GM19240 (cell line): ENCODE measurements at regions not wholly inside any gene's neighbourhood (a gene's known extent, or its start where the extent isn't known, plus 50 kb on each side); places are given as distances from the start of the nearest gene placed in this dataset.
"Not testable (repeated sequence)": the region's sequence is repeated elsewhere in the genome, so short reads cannot be mapped to it uniquely, and the experiment has no call there.

Experiments used
- DNase-seq: peaks from one replicate; pipeline ENCODE4 v3.0.0; 2011; ENCODE audit warnings: low spot score; ENCODE audit not compliant: insufficient read length

DNA sequence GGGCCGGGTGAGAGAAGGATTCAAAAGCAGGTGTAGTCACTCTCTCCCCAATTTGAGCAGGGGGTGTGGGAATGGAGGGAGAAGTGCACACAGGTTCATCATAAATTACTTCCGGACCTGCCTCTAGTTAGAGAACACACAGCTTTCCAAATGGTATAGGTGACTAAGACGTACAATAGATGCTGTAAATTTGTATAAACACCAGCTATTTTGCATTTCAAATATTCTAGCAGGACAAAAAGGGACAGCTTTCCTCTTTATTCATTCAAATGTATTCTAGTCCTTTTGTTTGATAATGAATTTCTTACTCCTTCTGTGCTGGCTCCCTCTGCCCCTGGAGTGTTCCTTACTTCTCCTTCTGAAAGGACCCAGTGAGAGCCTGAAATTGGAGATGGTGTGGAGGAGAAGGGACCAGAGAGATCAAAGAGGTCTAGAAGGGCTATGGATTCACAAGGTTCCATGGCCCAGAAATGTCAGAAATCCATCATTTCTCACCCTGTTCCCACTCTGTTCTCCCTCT is 53.2 kb upstream of the SH3BP4 start:
- no peak for DNase-seq

DNA sequence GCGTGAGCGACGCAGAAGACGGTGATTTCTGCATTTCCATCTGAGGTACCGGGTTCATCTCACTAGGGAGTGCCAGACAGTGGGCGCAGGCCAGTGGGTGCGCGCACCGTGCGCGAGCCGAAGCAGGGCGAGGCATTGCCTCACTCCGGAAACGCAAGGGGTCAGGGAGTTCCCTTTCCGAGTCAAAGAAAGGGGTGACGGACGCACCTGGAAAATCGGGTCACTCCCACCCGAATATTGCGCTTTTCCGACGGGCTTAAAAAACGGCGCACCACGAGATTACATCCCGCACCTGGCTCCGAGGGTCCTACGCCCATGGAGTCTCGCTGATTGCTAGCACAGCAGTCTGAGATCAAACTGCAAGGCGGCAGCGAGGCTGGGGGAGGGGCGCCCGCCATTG is 63.4 kb upstream of the SH3BP4 start:
- not testable (repeated sequence) for DNase-seq

DNA sequence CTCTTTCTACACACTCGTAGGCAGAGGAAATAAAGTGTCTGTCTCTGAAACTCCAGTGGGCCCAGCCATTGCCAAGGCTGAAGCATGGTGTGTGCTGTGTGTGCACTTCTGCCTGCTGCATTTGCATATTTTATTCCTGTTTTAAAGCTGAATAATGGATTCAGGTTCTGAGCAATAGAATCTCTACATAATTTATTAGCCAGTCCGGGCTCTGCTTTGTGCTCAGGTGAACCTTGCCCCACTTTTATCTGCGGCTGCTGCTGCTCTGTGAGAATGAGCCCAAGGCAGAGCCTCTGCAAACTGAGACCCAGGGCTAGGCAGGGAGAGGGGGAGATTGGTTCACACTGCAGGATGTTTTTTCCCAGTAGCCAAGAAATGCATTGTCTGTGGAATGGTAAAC is 64.6 kb upstream of the SH3BP4 start:
- DNase-seq = no peak

DNA sequence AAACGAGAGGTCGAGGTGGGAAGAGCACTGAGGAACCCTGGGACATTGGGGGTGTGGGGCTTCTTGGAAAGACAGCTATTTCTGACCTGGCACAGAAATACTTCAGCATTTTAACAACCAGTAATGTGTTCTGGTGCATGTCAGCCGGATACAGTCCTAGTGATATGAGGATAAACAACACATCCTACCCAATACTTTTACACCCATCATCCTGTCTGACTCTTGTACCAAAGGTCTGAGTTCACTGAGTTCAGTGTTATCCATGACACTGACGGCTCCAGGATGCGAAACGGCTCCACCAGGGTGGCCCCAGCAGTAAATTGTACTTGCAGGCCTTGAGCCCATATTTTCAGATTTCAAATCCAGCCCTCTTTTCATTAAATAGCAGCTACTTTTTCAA is 65.9 kb upstream of the SH3BP4 start:
- DNase-seq = no peak

DNA sequence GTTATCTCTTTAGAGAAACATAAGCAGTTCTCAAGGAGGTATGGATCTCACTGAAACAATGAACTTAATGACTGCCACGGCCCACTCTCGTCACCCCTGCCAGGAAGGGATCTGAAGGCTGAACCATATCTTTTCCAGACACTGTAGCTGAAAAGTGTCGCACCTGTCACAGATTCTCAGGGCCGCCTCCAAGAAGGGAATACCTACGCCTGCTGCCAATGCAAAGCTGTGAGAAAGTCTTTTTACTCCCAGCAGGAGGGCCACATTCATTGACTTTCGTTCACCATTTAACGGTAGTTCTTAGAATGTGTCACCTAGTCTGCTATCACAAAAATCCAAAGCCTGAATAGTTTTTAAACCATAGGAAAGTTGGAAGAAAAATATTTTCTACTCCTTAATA is 66.7 kb upstream of the SH3BP4 start:
- no peak for DNase-seq

DNA sequence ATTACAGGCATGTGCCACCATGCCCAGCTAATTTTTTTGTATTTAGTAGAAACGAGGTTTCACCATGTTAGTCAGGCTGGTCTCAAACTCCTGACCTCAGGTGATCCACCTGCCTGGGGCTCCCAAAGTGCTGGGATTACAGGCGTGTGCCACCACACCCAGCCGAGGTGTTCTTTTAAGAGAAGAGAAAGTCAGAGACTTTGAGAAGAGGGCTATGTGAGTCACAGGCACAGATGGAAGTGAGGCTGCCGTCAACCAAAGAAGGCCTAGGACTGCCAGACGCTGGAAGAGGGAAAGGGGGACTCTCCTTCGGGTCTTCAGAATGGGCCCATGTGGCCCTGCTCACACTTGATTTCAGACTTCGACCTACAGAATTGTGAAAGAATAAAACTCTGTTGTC is 67.2 kb upstream of the SH3BP4 start:
- DNase-seq = no peak

DNA sequence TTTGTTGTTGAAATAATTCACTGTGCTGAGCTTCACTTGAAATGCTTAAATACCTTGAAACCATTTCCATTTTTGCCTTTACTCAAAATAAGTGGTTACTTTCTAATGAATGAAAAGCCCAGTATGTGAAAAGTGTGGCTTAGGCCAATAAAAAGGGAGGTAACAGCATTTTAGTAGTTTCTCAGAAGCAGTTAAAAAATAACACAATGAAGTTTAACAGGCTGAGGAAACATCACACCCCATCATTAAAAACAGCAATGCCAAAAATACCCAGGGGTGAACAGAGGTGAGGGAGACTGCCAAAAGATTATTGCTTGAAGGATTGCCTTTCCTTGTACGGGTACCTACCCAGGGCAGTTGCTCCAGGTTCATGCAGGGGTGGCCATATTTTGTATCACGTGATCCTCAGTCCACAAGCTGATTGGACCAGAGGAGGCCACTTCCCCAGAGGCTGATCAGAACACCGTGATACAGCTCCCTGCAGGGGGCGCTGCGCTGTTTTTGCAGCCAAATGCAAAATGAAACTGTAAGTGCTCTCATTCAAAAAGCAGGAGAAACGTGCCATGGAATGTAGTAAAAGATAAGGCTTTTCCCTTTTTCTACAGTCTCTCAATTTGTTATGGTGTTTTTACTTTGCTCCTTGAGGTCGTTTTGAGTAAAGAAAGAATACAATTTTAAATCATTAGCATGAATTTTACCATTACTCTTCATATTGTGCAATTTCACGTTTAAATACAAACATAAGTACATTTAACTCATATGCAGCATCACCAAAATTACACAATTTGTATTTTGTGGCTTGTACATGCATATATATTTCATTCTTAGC is 70.2 kb upstream of the SH3BP4 start:
- DNase-seq = peak; percentile 11

DNA sequence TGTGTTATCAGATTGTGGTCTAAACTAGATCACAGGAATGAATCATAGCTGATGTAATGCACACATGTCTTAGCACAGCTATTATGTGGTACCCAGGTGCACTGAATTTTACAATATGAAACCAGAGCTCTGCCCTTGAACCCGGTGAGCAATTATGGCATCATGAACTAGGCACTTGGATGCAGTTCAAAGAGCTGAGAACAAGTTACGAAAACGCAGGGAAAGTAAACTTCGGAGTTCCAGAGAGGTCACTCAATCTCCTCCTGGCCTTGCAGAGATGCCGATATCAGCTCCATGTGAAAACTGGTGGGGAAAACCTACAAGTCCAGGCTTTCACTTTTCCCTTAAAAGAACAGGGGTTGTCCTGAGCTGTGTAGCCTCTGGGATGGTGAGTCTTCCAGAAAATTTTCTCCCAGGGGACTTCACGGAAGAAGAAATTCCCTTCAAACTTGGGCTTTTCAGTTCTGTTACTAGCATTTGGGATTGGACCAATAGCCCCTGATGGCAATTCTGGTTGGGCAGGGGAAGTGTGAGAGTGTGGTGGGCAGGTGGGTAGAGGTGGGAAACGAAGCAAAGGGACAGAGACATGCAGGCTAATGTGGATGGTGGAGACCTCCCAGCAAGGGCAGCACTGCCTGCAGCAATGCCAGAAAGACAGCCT is 71.1 kb upstream of the SH3BP4 start:
- DNase-seq = no peak

DNA sequence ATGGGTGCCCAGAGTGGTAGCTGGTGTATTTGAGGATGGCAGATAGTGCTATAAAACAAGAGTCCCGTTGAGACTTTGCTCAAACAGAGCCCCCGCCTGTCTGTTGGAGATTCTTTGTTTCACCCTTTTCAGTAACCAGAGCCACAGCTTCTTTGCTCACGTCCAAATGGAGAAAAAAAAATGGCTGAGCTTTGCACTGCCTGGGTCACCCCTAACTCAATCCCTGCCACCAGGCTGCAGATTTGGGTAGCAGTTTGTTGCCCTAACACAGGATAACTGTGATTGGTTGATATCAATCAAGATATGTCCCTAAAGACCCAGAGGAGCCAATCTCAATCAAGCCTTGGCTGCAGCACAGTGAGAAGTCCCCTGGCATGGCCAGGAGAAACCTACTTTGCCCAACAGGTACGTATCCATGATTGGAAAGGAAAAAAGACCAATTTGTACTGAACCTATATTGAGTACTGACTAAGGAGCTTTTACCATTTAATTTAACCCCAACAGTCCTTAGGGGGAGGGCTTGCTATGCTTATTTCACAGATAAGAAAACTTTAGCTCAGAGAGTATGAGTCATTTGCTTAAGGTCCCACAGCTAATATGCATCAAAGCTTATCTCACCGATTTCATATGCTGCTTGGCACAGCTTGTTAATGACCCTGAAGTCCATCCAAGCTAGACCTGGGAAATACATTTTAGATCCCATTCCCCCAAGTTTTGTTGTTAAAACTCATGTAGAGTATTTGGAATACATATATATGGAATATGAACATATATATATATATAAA is 72.0 kb upstream of the SH3BP4 start:
- DNase-seq = no peak

DNA sequence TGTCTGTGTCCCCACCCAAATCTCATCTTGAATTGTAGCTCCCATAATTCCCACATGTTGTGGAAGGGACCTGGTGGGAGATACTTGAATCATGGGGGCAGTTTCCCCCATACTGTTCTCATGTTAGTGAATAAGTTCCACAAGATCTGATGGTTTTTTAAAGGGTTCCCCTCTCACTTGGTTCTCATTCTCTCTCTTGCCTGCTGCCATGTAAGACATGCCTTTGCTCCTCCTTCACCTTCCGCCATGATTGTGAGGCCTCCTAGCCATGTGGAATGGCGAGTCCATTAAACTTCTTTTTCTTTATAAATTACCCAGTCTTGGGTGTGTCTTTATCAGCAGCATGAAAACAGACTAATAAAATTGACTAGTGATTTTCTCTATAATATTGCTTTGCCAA is 75.2 kb upstream of the SH3BP4 start:
- not testable (repeated sequence) for DNase-seq

DNA sequence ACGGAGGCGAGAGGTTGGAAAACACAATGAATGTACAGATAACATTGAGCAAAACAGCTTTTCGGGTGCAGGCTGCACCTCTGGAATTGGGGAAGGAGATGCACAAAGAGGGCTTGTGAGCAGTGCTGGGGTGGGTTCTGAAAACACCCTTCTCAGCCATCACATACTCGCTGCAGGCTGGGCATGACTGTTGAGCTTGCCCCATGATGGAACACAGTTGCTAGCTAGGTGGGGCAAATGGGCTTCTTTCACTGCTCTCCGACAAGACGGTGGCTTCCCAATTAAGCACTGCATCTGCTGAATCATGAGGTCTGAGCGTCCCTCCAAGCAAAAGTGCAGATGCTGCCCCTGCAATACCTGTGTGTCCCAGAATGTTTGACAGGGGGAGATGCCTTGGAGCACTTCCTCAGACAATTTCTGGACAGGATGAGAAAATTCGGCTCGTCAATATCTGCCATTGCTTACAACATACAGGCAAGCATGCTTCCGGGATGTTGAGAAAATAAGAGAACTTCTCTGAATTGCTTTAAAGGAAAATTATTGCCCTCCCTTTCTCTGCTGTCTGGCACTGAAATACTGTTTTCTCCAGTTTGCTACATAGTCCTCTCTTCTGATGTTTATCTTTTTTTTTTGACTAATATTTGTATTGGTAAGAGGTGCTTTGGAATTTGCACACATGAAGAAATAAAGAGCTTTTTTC is 77.3 kb upstream of the SH3BP4 start:
- DNase-seq = no peak

DNA sequence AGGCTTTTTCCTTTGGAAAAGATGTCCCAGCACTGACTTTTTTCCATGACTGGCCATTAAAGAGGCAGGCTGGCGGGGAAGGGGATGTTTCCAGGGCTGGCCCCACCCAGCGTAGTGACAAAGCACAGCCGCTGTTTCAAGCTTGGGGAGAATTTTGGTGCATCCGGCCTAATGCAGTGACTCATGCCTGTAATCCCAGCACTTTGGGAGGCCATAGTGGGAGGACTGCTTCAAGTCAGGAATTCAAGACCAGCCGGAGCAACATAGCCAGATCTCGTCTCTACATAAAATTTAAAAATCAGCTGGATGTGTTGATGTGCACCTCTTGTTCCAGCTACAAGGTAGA is 78.0 kb upstream of the SH3BP4 start:
- DNase-seq = no peak

DNA sequence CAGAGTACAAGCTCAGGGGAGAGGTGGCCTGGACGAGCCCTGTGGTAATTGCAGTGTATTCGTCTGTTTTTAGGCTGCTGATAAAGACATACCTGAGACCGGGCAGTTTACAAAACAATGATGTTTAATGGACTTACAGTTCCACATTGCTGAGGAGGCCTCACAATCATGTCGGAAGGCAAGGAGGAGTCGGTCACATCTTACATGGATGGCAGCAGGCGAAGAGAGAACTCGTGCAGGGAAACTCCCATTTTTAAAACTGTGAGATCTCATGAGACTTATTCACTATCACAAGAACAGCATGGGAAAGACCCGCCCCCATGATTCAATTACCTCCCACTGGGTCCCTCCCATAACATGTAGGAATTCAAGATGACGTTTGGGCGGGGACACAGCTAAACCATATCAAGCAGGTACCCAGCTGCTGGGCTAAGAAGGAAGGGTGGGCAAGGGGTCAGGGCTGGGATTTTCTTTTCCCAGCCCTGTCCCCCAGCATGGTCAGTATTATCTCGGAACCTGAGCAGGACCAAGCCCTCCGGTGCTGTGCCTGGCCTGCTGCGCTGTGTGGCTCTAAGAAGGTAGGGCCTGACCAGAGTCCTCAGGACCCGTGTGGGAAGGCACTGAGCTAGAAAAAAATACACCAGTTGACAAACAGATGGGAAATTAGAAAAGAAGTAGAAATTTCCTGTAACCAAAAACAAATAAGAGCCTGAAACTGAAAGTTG is 78.6 kb upstream of the SH3BP4 start:
- no peak for DNase-seq

DNA sequence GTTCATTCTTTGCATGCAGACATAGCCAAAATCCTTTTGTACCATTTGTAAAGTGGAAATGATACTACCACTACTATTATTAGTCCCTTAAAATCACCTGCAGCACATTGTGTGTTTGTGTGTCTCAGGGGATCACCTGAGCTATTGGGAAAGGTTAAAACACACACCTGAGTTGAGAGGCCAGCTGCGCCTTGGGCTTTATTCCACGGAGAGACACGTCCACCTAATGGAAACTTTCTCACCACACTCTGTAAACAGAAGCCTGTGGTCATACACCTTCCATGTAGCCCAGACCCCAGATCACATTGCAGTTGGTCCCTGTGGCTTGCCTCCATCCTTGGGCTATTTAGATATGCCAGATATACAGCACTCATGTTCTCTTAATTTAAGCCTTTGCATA is 81.8 kb upstream of the SH3BP4 start:
- no peak for DNase-seq

DNA sequence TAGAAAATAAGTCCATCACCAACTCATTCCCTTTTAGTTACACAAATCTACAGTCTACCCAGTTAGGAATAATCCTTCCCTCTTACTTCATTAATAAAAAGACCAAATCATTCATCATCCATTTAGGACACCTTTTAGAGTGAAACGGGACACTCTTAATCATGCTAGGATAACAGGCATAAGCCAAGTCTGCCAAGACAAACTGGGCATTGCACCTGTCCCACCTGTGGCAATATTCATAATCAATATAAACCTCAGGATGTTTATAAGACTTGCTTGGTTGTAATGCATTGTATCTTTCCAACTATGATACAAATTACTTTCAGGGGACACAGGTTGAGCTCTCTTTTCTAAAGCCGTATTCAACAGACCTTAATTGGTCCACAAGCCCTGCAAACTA is 82.7 kb upstream of the SH3BP4 start:
- DNase-seq = no peak

DNA sequence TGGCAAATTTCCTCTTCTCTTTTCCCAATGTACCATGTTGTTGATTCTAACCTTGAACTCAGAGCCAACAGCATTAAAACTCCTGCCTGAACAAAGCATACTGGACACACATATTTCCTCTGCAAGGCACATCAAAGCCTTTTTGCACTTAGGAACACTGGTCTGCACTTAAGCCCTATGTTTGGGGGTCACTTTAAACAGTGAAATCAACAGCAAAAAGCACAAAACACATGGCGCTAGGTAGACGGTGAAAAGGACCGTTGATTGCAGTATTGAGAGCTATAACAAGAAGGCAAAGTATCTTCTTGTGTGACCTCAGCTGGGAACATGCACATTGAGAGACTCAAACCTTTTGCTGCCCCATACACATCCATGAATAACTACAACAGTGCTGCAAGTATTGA is 83.9 kb upstream of the SH3BP4 start:
- DNase-seq = no peak

DNA sequence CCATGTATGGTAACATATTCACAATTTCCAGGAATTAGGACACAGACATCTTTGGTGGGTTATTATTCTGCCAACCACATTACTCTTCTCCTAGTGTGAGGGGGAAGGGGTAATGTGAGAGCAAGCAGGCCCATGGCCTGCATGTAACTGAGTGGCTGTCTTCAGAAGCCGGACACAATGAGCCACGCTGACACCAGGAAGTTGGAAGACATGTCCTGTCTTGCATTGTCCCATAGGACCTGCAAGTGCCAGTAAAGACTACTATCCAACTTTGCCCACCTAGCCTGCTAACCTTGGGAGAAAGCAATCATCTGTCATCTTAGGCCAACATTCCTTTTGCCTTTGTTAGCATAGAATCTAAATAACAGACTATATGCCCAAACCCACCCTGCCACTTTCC is 86.2 kb upstream of the SH3BP4 start:
- DNase-seq = no peak

DNA sequence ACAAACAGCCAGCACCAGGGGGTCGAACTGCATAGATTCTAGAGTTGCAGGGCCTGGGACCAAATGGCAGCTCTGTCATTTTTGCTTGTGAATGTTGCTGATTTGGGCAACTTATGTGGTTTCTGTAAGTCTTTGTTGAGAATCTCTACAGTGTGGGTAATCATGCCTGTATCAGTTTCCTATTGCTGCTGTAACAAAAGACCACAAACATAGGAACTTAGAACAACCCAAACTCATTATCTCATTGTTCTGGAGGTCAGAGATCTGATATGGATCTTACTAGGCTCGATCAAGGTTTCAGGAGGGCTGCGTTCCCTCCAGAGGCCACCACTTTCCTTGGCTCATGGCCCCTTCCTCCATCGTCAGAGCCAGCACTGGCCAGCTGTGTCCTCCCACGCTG is 86.8 kb upstream of the SH3BP4 start:
- DNase-seq = no peak

DNA sequence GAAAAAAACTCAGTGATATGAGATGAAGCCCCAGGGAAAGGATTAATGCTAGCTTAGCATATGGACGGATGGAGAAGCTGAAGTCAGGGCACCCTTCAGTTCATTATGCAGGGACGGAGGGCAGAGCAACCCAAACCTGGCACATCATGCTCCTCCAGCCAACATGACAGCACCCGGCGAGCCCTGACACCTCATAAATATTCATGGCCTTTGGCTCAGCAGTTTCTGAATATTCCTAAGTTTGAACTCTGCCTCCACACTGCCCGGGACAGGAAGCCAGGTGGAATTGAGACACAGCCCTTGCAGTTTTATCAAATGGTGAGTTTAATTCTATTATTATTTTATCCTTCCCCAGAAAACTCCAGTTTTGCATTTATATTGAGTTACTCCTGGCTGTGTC is 87.3 kb upstream of the SH3BP4 start:
- DNase-seq = no peak

DNA sequence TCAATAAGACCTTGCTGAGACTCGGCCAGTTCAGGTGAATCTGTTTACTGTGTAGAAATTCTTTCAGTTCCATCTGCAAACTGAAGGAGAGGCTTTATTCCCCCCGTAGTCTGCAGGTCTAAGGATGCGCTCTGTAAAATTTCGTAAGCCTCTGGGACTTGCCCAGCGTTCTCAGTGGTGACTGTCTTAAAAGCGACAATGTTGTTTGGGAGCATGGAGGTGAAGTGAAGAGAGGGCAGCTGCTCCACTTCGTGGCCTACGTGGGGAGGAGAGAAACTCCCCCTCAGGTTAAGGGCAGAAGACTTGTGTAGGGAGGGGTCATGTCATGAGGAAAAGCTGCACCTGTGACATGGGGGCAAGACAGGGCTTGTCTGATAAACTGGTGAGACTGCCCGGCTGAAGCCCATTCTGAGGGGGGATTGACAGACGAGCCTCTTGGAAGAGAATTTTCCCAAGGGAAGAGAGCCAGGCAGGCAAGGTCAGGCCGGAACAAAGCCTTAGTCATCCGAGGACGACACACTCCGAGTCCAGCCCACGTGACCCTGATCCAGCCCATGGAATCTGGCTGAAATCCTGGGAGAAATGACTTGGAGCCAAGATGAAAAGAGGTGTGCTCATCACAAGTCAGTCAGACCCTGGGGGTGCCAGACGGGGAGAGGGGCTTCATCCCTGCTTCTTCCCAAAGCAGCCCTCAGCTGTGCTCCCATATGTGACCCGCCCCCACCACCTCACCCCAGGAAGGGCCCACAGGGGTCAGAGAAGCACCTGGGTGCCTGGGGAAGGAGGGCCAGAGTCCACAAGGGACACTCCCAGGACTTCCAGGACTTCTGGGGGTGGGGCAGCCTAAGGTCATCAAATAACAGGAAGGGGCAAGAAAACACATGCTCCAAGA is 88.5 kb upstream of the SH3BP4 start:
- no peak for DNase-seq
